AG09309 (cell line): ENCODE measurements at regions not wholly inside any gene's neighbourhood (a gene's known extent, or its start where the extent isn't known, plus 50 kb on each side); places are given as distances from the start of the nearest gene placed in this dataset.

Experiments
- DNase-seq: peaks from one replicate; pipeline ENCODE4 v3.0.0-alpha.2; 2010; ENCODE audit warnings: low read depth
- H3K4me3 ChIP-seq: 2 replicates; pipeline ENCODE4 v1.5.1; 2011; ENCODE audit warnings: mild to moderate bottlenecking, low read depth, low read length, moderate library complexity; ENCODE audit not compliant: control insufficient read depth
- CTCF ChIP-seq: IDR thresholded peaks from 2 replicates; pipeline ENCODE4 v1.5.1; 2011; ENCODE audit warnings: mild to moderate bottlenecking, low read depth, low read length, inconsistent platforms; ENCODE audit not compliant: insufficient read depth, control insufficient read depth; ENCODE audit errors: missing control alignments

- no peak overlapping the region for H3K4me3 ChIP-seq
- TF ChIP-seq CTCF = no peak
- no peak for DNase-seq
Measured at GRCh38 chr13:69585656-69586055, 522.0 kb upstream of the ATXN8OS start.

DNA sequence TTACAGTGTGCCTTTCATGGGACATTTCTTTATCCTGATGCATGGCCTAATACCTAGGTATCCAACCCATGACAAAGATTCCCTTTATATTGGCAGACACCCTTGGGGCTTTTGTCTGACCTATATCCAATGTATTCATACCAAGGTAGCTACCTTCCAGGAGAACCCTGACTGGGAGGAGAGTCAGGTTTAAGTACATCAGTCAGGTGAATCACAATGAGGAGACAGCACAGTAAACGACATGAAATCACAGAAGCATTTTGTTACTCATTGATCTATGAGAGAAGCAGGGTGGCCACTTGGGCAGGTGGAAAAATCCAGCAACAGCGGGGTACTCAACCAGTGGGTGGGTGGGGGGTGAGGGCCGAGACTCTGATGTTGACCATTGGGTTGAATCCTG lies 527.4 kb upstream of the ATXN8OS start:
- TF ChIP-seq CTCF = no peak
- H3K4me3 ChIP-seq = no peak overlapping the region
- no peak for DNase-seq

- no peak for TF ChIP-seq CTCF
- no peak overlapping the region for H3K4me3 ChIP-seq
- DNase-seq = no peak
Measured at GRCh38 chr13:69579351-69579750, 528.3 kb upstream of the ATXN8OS start.

DNA sequence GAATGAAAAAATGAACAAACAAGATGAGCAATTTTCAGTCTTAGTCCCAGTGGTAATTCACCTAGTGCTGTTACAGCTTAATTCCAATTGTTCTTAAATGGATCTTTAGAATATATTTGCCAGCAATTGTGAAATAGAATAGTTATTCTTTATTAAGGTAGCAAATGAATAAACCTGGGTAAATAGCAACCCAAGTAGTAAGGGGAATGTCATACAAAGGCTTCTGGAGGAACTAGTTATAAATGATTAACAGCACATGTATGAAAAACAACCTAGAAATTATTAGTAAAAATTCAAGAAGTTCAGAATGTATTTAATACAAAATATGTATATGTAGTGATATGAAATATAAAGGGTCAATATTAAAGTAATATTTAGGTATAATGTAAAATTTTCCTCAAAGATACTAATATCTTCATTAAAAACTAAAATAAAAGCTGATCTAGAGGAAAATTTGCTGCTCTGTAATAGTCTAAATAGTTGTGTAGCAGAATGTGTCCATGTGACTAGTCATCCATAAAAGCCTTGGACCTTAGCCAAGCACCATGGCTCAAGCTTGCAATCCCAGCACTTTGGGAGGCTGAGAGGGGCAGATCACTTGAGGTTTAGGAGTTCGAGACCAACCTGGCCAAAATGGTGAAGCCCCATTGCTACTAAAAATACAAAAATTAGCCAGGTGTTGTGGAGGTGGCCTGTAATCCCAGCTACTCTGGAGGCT lies 535.9 kb upstream of the ATXN8OS start:
- no peak overlapping the region for H3K4me3 ChIP-seq
- TF ChIP-seq CTCF = no peak
- no peak for DNase-seq

- H3K4me3 ChIP-seq = no peak overlapping the region
- TF ChIP-seq CTCF = no peak
- no peak for DNase-seq
Measured at GRCh38 chr13:69567514-69567913, 540.1 kb upstream of the ATXN8OS start.

- no peak for TF ChIP-seq CTCF
- H3K4me3 ChIP-seq = no peak overlapping the region
- no peak for DNase-seq
Measured at GRCh38 chr13:69566104-69566716, 541.4 kb upstream of the ATXN8OS start.
